ENCODE measurements at regions not wholly inside any gene's neighbourhood (a gene's known extent, or its start where the extent isn't known, plus 50 kb on each side); places are given as distances from the start of the nearest gene placed in this dataset.

GRCh38 chr6:21502682-21503081 lies 90.9 kb upstream of the SOX4 start:
- no peak for DNase-seq (ENCODE audit: low spot score)
- in situ Hi-C loops (cut with MboI; ENCODE audit: low pct_unique_long_range_greater_than_20kb, low sequenced_read_pairs, unreplicated experiment), result no loop called here
- no peak for TF ChIP-seq CTCF (IDR thresholded peaks at IDR 0.05; ENCODE audit: extremely low read depth, insufficient read depth, missing control alignments)

DNA sequence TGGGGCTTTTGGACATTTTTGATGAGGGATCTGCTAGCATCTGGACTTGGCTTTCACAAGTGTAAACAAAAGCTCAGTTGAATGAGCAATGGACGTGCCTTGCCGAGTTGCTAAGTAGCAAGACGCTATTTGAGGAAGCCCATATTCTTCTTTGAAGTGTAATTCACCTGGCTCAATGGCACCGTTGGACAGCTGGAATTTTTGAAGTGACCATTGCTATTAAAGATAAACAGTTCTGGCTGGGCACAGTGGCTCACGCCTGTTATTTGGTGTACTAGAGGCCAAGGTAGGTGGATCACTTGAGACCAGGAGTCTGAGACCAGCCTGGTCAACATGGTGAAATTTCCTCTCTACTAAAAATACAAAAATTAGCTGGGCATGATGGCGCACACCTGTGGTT lies 88.8 kb upstream of the SOX4 start:
- no peak for DNase-seq (ENCODE audit: low spot score)
- in situ Hi-C loops (cut with MboI; ENCODE audit: low pct_unique_long_range_greater_than_20kb, low sequenced_read_pairs, unreplicated experiment), result no loop called here
- no peak for TF ChIP-seq CTCF (IDR thresholded peaks at IDR 0.05; ENCODE audit: extremely low read depth, insufficient read depth, missing control alignments)

DNA sequence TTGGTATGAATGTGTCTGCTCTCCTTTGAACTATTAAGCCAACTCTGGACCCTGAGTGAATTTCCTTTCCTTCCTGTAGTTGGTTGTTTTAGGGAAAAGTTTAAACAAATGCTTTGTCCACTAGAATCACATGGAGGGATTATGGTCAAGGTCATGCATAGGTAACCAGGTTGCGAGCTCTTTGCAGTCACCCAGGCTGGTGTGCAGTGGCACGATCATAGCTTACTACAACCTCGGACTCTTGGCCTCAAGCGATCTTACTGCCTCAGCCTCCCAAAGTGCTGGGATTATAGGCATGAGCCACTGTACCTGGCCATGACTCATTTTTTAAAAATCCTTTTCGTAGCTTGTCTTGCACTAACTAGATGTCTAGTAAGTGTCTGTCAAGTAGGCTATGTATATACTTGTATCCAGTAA lies 88.0 kb upstream of the SOX4 start:
- TF ChIP-seq CTCF (IDR thresholded peaks at IDR 0.05; ENCODE audit: extremely low read depth, insufficient read depth, missing control alignments), result no peak
- no peak for DNase-seq (ENCODE audit: low spot score)
- in situ Hi-C loops (cut with MboI; ENCODE audit: low pct_unique_long_range_greater_than_20kb, low sequenced_read_pairs, unreplicated experiment), result no loop called here

DNA sequence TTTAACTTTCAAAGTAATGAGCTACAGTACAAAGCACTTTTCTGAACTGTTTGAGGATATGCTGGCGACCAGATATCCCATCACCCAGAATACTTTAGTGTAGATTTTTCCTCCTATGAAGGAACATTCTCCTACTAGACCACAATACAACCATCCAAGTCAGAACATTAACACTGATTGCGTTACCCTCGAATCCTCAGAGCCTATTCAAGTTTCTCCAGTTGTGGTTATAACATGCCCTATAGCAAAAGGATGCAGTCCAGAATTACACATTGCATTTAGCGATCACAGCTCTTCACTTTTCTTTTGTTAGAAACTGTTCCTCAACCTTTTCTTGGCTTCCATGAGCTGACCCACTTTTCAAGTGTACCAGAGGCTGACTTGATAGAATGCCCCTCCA lies 87.4 kb upstream of the SOX4 start:
- in situ Hi-C loops (cut with MboI; ENCODE audit: low pct_unique_long_range_greater_than_20kb, low sequenced_read_pairs, unreplicated experiment), result no loop called here
- TF ChIP-seq CTCF (IDR thresholded peaks at IDR 0.05; ENCODE audit: extremely low read depth, insufficient read depth, missing control alignments), result no peak
- no peak for DNase-seq (ENCODE audit: low spot score)

DNA sequence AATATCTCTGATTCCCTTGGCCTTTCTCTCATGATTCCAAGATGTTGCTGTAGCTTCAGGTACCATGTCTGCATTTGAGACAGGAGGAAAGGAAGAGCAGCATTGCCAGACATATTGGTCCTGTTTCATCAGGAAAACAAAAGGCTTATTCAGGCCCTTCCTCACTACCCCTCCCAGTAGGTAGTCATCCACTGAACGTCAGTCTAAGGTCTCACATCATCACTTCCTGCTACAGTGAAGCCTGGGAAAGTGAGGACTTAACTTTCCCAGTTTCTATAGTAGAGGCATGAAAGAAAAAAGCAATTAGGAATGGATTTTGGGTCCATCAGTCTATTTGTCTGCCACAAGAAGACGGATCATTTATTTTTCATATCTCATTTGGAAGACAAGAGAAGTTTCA lies 85.7 kb upstream of the SOX4 start:
- in situ Hi-C loops (cut with MboI; ENCODE audit: low pct_unique_long_range_greater_than_20kb, low sequenced_read_pairs, unreplicated experiment), result no loop called here
- DNase-seq (ENCODE audit: low spot score), result no peak
- TF ChIP-seq CTCF (IDR thresholded peaks at IDR 0.05; ENCODE audit: extremely low read depth, insufficient read depth, missing control alignments), result no peak

GRCh38 chr6:21508753-21509152 lies 84.8 kb upstream of the SOX4 start:
- no peak for TF ChIP-seq CTCF (IDR thresholded peaks at IDR 0.05; ENCODE audit: extremely low read depth, insufficient read depth, missing control alignments)
- in situ Hi-C loops (cut with MboI; ENCODE audit: low pct_unique_long_range_greater_than_20kb, low sequenced_read_pairs, unreplicated experiment), result no loop called here
- no peak for DNase-seq (ENCODE audit: low spot score)
